A673 (cell line): ENCODE measurements at regions not wholly inside any gene's neighbourhood (a gene's known extent, or its start where the extent isn't known, plus 50 kb on each side); places are given as distances from the start of the nearest gene placed in this dataset.

Experiments used
- BruUV-seq: library from RNA; stranded (reverse); fragments of 400-500 nt; replicated peaks from 2 replicates; lab custom pipeline; 2021; lab: Mats Ljungman, UMichigan
- CTCF ChIA-PET: fragments of 300-600 bp; sonication (Branson Sonifier 250); formaldehyde crosslinking; loops from one replicate; lab custom pipeline; 2022; ENCODE audit warnings: antibody characterized with exemption; lab: Charles Lee
- POLR2A ChIA-PET: fragments of 300-600 bp; sonication (Branson Sonifier 250); formaldehyde crosslinking; loops from one replicate; lab custom pipeline; 2022; ENCODE audit warnings: antibody characterized with exemption; ENCODE audit not compliant: low non-redundant PET; lab: Charles Lee
- DNase-seq: peaks from one replicate; pipeline ENCODE4 v3.0.0-alpha.2; 2015; ENCODE audit warnings: low spot score
- H3K27ac ChIP-seq: fragments of 200-600 bp; sonication (generic); 2 replicates; pipeline ENCODE4 v1.5.1; 2016; ENCODE audit warnings: mixed run types, low read depth, mild to moderate bottlenecking, mixed read lengths, antibody characterized with exemption, low read length; ENCODE audit not compliant: poor library complexity, severe bottlenecking
- H3K27me3 ChIP-seq: fragments of 200-600 bp; sonication (generic); replicated peaks from 2 replicates; pipeline ENCODE4 v1.6.1; 2017; ENCODE audit warnings: mixed run types, low read depth, mild to moderate bottlenecking, mixed read lengths, antibody characterized with exemption, low read length; ENCODE audit not compliant: insufficient read depth, poor library complexity
- H3K36me3 ChIP-seq: fragments of 200-600 bp; sonication (generic); 2 replicates; pipeline ENCODE4 v1.6.1; 2016; ENCODE audit warnings: mixed run types, mild to moderate bottlenecking, mixed read lengths, antibody characterized with exemption, low read length; ENCODE audit not compliant: insufficient read depth, poor library complexity, severe bottlenecking
- H3K4me1 ChIP-seq: fragments of 200-600 bp; sonication (generic); 2 replicates; pipeline ENCODE4 v1.6.1; 2017; ENCODE audit warnings: mixed run types, mild to moderate bottlenecking, mixed read lengths, antibody characterized with exemption, low read length; ENCODE audit not compliant: insufficient read depth, poor library complexity, severe bottlenecking
- H3K4me3 ChIP-seq: fragments of 200-600 bp; sonication (generic); 2 replicates; pipeline ENCODE4 v1.5.1; 2016; ENCODE audit warnings: low read depth, mixed run types, mild to moderate bottlenecking, mixed read lengths, low read length; ENCODE audit not compliant: poor library complexity, severe bottlenecking
- H3K9me3 ChIP-seq: fragments of 200-600 bp; sonication (generic); 2 replicates; pipeline ENCODE4 v1.6.1; 2016; ENCODE audit warnings: mixed run types, low read depth, mild to moderate bottlenecking, mixed read lengths, antibody characterized with exemption, low read length; ENCODE audit not compliant: poor library complexity, severe bottlenecking
- CTCF ChIP-seq: fragments of 300-800, 200-600 bp; sonication (generic); conservative IDR thresholded peaks from 2 replicates; pipeline ENCODE4 v1.5.1; 2017; ENCODE audit warnings: low read depth, mild to moderate bottlenecking, antibody characterized with exemption, low read length, moderate library complexity, mixed read lengths
- EZH2 ChIP-seq: fragments of 200-600 bp; sonication (generic); IDR thresholded peaks from 2 replicates; pipeline ENCODE4 v1.6.1; 2017; ENCODE audit warnings: borderline replicate concordance, low read depth, mild to moderate bottlenecking, mixed read lengths, antibody characterized with exemption, low read length; ENCODE audit not compliant: poor library complexity, severe bottlenecking
- intact Hi-C: fragments of 100-400 bp; cut with micrococcal nuclease; formaldehyde crosslinking; loops from one replicate; pipeline ENCODE4 v1.10.0; 2022; ENCODE audit not compliant: unreplicated experiment

GRCh38 chr13:65095161-65096082 lies 2134.7 kb downstream of the PCDH9 start:
- intact Hi-C loops: no loop called here
- ChIA-PET POLR2A (no interaction called here), CTCF (no interaction called here)
- Histone ChIP-seq H3K27me3 (no peaks in the 10 kb centered on the region), H3K4me3 (no peak overlapping the region), H3K9me3 (no peaks in the 10 kb centered on the region), H3K4me1 (no peaks in the 10 kb centered on the region), H3K36me3 (no peaks in the 10 kb centered on the region), H3K27ac (no peak overlapping the region)
- no TSS peak for BruUV-seq
- TF ChIP-seq CTCF (no peak), EZH2 (no peak)
- DNase-seq: no peak

DNA sequence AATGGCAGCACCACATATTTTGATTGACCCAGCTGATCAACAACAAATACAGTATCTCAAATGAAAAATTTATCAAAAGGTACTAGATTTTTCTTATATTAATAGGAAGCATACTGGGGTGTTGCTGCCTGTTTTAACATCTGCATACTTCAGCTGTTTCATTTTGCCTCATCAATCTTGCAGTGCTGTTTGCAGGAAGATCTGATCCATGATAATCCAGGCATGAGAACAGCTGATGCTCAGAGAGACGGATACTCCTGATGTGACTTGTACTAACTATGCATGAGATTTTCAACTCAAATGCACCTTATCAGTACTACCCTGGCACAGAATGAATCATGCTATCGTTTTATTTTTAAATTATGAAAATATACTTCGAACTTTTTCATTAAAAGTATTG lies 2136.8 kb downstream of the PCDH9 start:
- CTCF ChIA-PET: no interaction called here
- Histone ChIP-seq H3K36me3 (no peaks in the 10 kb centered on the region), H3K4me3 (no peak overlapping the region), H3K27me3 (no peaks in the 10 kb centered on the region), H3K27ac (no peak overlapping the region), H3K4me1 (no peaks in the 10 kb centered on the region), H3K9me3 (no peaks in the 10 kb centered on the region)
- TF ChIP-seq CTCF (no peak), EZH2 (no peak)
- POLR2A ChIA-PET: interaction anchor here (0.6 kb wide), 1 partner anchor 9 kb away, joined by 3 read pairs; no protein-coding TSS in a partner anchor
- BruUV-seq: no TSS peak
- no peak for DNase-seq
- intact Hi-C loops: no loop called here

- no peak for TF ChIP-seq EZH2
- no peak for TF ChIP-seq CTCF
- POLR2A ChIA-PET: no interaction called here
- CTCF ChIA-PET: no interaction called here
Measured at GRCh38 chr13:65091031-65091430, 2139.1 kb downstream of the PCDH9 start.

More at GRCh38 chr13:65091031-65091430, 2139.1 kb downstream of the PCDH9 start:
- no TSS peak for BruUV-seq
- no peak overlapping the region for H3K4me3 ChIP-seq
- intact Hi-C loops: no loop called here
- H3K27ac ChIP-seq: no peak overlapping the region
- H3K4me1 ChIP-seq: no peaks in the 10 kb centered on the region
- no peaks in the 10 kb centered on the region for H3K27me3 ChIP-seq
- no peaks in the 10 kb centered on the region for H3K9me3 ChIP-seq
- DNase-seq: no peak
- H3K36me3 ChIP-seq: no peaks in the 10 kb centered on the region
